ENCODE measurements at regions not wholly inside any gene's neighbourhood (a gene's known extent, or its start where the extent isn't known, plus 50 kb on each side); places are given as distances from the start of the nearest gene placed in this dataset.

GRCh38 chr2:111698089-111698488 lies 185.9 kb downstream of the ANAPC1 start:
- TF ChIP-seq CTCF (IDR thresholded peaks at IDR 0.05; ENCODE audit: extremely low read depth in 1 of 2, insufficient read depth in 1 of 2, low read depth in 1 of 2, low read length in 2 of 2), result no peak
- TF ChIP-seq POLR2AphosphoS5 (IDR thresholded peaks at IDR 0.05; ENCODE audit: insufficient read depth, low read depth, low read length), result no peak
- TF ChIP-seq POLR2A (IDR thresholded peaks at IDR 0.05; ENCODE audit: low read depth, low read length), result no peak
- TF ChIP-seq JUN (IDR thresholded peaks at IDR 0.05; ENCODE audit: borderline replicate concordance, insufficient read depth, insufficient read length, low read depth), result no peak
- TF ChIP-seq EZH2 (IDR thresholded peaks at IDR 0.05; ENCODE audit: borderline replicate concordance, low read depth, low read length, severe bottlenecking), result no peak
- no peak for TF ChIP-seq MAX (IDR thresholded peaks at IDR 0.05; ENCODE audit: insufficient read depth, insufficient read length)
- TF ChIP-seq GATA2 (IDR thresholded peaks at IDR 0.05; ENCODE audit: insufficient read depth, insufficient read length, low read depth, low read length), result no peak
- TF ChIP-seq MYC (IDR thresholded peaks at IDR 0.05; ENCODE audit: low read depth, low read length), result no peak
- TF ChIP-seq FOS (IDR thresholded peaks at IDR 0.05; ENCODE audit: borderline replicate concordance, insufficient read depth, low read length), result no peak
